ENCODE measurements at regions not wholly inside any gene's neighbourhood (a gene's known extent, or its start where the extent isn't known, plus 50 kb on each side); places are given as distances from the start of the nearest gene placed in this dataset.

DNA sequence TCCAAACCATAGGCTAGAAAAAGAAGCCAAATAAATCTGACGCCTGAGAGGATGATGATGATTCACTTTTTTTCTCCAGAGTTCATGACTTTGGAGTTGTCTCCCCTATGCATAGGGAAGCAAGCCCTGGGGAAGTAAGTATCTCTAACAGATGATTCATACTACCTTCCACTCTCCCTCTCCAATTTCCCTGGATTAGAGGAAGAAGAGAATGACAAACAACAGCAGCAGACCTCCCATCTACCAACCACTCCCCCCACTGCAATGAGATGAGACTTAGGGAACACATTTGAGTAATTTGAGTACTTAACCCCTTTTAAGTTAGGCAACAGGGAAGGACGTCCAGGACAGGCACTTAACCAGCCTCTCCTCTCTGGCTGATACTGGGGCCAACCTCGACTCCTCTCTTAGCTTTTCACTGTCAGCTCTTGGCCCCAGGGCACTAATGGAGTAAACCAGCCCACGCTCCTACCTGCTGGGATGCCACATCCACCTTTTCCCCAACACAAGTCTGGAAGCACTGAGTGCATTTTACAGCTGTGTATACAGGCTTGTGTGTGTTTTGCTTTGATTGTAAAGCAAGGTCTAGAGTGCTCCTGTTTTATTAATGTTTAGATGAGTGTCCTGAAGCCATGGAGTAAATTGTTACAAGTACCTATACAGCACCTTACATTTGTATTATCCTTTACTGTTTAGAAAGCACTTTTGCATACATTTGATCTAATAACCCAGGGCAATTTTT is 180.7 kb downstream of the PHLDA1 start:
- TF ChIP-seq ARNTL (CRISPR knock-in tag; IDR thresholded peaks at IDR 0.05; ENCODE audit: borderline replicate concordance, low read depth) (no peak), ZNF70 (CRISPR knock-in tag; IDR thresholded peaks at IDR 0.05) (no peak), CREB5 (CRISPR knock-in tag; IDR thresholded peaks at IDR 0.05; ENCODE audit: low read depth) (no peak), ZFP3 (CRISPR knock-in tag; IDR thresholded peaks at IDR 0.05) (no peak), ZFP30 (CRISPR knock-in tag; IDR thresholded peaks at IDR 0.05) (no peak), GLIS3 (CRISPR knock-in tag; IDR thresholded peaks at IDR 0.05) (no peak), PATZ1 (CRISPR knock-in tag; IDR thresholded peaks at IDR 0.05; ENCODE audit: borderline replicate concordance) (no peak), ZNF8 (CRISPR knock-in tag; IDR thresholded peaks at IDR 0.05) (no peak), TOX (CRISPR knock-in tag; IDR thresholded peaks at IDR 0.05; ENCODE audit: borderline replicate concordance) (no peak), CSDC2 (CRISPR knock-in tag; IDR thresholded peaks at IDR 0.05) (no peak), ESRRG (CRISPR knock-in tag; IDR thresholded peaks at IDR 0.05) (no peak), PPARA (CRISPR knock-in tag; IDR thresholded peaks at IDR 0.05; ENCODE audit: borderline replicate concordance) (no peak)
- TF ChIP-seq, protein P1, sequence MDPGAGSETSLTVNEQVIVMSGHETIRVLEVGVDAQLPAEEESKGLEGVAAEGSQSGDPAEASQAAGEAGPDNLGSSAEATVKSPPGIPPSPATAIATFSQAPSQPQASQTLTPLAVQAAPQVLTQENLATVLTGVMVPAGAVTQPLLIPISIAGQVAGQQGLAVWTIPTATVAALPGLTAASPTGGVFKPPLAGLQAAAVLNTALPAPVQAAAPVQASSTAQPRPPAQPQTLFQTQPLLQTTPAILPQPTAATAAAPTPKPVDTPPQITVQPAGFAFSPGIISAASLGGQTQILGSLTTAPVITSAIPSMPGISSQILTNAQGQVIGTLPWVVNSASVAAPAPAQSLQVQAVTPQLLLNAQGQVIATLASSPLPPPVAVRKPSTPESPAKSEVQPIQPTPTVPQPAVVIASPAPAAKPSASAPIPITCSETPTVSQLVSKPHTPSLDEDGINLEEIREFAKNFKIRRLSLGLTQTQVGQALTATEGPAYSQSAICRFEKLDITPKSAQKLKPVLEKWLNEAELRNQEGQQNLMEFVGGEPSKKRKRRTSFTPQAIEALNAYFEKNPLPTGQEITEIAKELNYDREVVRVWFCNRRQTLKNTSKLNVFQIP (CRISPR knock-in tag; IDR thresholded peaks at IDR 0.05; ENCODE audit: borderline replicate concordance, low read depth) = no peak
- TF ChIP-seq, protein P2, sequence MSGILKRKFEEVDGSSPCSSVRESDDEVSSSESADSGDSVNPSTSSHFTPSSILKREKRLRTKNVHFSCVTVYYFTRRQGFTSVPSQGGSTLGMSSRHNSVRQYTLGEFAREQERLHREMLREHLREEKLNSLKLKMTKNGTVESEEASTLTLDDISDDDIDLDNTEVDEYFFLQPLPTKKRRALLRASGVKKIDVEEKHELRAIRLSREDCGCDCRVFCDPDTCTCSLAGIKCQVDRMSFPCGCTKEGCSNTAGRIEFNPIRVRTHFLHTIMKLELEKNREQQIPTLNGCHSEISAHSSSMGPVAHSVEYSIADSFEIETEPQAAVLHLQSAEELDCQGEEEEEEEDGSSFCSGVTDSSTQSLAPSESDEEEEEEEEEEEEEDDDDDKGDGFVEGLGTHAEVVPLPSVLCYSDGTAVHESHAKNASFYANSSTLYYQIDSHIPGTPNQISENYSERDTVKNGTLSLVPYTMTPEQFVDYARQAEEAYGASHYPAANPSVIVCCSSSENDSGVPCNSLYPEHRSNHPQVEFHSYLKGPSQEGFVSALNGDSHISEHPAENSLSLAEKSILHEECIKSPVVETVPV (CRISPR knock-in tag; IDR thresholded peaks at IDR 0.05) = no peak

Data from SK-N-SH treated with all-trans-retinoic acid at 6 μM for 48 hours (cell line).